ENCODE measurements at regions not wholly inside any gene's neighbourhood (a gene's known extent, or its start where the extent isn't known, plus 50 kb on each side); places are given as distances from the start of the nearest gene placed in this dataset.

DNA sequence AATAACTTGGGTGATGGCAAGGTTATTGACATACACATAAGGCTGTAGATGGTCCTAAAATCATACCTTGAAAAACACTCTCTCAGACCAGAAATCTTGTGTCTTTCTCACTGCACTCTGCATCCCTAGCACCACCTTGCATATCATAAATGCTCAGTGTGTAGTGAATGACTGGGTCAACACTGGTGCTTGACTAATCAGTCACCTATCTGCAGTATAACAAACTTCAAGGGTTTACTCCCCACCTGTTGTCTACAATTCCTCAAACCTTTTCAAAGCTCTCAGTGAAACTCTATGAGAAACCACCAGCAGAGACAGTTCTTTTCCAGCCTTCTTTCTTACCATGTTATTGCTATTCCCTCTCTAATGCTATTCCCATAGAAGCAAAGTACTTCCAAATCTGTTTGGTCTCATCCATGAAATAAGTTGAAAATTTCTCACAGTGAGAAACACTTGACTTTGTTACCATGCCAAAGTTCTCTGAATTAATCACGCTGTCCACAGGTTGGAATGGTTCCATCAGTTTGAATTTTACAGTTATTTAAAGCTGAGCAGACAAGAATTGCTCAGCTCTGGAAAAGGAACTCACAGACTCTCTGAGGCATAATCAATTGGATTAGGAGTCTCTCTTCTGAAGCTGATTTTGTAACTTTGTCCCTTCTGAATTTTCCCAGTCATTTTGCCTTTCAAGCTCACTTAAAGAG is 104.8 kb upstream of the EYA4 start:
- TF ChIP-seq EP300 (IDR thresholded peaks at IDR 0.05) (no peak), POLR2AphosphoS5 (IDR thresholded peaks at IDR 0.05) (no peak), POLR2A (IDR thresholded peaks at IDR 0.05) (no peak)
- TF ChIP-seq, protein P1, sequence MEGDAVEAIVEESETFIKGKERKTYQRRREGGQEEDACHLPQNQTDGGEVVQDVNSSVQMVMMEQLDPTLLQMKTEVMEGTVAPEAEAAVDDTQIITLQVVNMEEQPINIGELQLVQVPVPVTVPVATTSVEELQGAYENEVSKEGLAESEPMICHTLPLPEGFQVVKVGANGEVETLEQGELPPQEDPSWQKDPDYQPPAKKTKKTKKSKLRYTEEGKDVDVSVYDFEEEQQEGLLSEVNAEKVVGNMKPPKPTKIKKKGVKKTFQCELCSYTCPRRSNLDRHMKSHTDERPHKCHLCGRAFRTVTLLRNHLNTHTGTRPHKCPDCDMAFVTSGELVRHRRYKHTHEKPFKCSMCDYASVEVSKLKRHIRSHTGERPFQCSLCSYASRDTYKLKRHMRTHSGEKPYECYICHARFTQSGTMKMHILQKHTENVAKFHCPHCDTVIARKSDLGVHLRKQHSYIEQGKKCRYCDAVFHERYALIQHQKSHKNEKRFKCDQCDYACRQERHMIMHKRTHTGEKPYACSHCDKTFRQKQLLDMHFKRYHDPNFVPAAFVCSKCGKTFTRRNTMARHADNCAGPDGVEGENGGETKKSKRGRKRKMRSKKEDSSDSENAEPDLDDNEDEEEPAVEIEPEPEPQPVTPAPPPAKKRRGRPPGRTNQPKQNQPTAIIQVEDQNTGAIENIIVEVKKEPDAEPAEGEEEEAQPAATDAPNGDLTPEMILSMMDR (IDR thresholded peaks at IDR 0.05) = no peak
